HG03039 (cell line): ENCODE measurements at regions not wholly inside any gene's neighbourhood (a gene's known extent, or its start where the extent isn't known, plus 50 kb on each side); places are given as distances from the start of the nearest gene placed in this dataset.

ENCODE experiments used
- ATAC-seq: cut with Tn5 transposase; IDR thresholded peaks from one replicate; pipeline ENCODE4 v1.9.1; 2021; ENCODE audit warnings: mild to moderate bottlenecking, moderate library complexity; ENCODE audit not compliant: unreplicated experiment

DNA sequence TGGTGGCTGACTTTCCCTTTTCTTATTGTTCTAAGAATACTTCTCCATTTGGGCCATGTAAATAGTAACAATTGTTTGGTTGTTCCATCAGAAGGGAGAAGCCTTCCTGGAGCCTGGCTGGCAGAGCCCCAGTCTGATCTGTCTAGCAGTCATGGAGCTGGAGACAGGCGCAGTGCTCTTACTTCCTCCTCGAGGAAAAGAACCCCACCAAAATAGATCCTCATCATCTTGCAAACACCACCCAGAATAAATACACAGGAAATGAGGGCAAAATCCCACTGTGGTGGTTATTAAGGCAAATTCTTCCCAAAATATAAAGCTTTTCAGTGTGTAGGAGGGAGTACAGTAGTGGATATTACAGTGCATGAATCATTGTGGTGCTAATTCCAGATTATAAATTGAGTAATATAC, 195.1 kb upstream of the SGK1 start:
- no peak for ATAC-seq

DNA sequence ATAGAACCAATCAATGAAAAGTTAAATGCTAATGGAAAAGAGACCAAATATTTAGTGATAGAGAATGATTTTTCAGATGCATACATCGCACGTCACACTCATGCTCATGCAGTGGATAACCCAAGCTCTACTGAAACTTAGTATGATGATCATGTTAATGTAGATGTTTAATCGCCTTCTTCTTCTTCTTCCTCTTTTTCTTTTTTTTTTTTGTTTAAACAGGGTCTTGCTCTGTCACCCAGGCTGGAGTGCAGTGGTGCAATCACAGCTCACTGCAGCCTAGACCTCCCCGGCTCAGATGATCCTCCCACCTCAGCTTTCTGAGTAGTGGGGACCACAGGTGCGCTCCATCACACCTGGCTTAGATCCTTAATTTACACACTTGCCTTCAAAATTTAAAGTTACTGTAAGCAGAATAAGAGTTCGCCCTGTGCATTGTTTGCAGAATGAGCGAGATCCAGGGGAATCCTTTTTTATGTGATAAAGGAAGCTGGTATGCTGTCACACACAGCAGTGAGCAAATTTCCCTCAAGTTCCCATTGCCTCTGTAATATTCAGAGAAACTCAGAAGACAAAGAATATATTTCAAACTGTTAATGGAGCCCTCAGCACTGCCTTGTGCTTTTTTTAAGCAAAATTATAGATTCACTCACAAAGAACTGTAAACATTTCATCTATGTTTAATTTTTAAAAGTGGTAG, 194.2 kb upstream of the SGK1 start:
- ATAC-seq = no peak

DNA sequence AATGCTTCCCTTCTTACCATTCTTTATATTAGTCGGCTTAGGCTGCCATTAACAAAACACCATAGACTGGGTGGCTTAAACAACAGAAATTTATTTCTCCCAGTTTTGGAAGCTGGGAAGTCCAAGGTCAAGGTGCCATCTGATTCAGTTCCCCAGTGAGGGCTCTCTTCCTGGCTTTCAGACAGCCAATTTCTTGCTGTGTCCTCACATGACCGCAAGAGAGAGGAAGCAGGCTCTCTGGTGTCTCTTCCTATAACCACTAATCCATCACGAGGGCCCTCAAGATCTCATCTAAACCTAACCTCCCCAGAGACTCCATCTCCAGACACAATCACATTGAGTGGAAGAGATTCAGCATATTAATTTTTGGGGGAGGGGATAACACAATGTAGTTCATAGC, 193.0 kb upstream of the SGK1 start:
- no peak for ATAC-seq

DNA sequence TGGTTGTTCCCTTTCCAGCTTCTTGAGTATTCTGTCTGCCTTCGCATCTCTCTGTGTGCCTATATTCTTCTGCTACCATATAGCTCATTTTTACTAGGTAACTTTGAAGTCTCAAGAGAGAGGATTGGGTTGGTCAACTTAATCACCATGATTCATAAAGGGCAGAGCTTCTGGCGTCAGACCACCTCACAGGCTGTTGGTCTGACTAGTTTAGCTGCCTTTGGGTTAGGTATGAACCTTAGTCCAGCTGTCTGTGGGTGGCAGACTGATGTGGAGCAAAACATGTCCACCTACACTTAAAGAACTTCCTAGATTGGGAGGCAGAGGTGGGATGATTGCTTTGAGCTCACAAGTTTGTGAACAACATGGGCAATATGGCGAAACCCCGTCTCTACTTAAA, 192.2 kb upstream of the SGK1 start:
- ATAC-seq = no peak

DNA sequence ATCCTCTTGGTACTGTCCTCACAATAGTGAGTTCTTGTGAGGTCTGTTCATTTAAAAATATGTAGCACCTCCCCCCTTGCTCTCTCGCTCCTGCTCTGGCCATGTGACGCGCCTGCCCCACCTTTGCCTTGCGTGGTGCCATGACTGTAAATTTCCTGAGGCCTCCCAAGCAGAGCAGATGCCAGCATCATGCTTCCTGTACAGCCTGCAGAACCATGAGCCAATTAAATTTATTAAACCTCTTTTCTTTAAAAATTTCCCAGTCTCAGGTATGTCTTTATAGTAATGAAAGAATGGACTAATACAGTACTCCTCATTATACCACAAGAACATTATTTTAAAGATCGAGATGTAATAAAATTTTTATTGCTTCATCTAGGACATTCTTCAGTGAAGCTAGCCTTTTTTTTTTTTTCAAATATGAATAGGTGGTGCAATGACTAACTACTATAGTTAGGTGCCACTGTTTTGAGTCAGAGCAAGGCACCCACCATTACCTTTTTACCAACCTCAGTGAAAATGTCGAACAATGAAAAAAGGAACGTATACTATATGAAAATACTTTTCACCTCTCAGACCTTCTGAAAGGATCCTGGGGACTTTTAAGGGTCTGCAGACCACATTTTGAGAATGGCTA, 191.1 kb upstream of the SGK1 start:
- no peak for ATAC-seq

DNA sequence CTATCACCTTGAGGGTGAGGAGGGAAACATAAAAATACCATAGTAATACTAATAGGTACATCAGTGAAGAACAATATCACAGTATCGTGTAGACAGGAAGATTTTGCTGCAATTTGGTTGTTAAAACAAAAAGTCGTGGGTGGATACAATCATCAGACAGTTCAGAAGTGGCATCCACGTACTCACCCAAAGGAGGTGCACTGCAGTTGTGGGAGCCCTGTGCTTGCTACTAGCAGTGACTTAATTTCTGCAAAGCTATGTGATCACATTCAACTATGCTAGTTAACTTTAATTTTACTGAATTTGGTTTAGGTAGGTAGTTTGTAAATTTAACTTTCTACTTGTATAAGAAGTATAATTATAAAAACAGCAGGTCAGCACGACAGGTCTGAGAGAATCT, 188.2 kb upstream of the SGK1 start:
- ATAC-seq = no peak

DNA sequence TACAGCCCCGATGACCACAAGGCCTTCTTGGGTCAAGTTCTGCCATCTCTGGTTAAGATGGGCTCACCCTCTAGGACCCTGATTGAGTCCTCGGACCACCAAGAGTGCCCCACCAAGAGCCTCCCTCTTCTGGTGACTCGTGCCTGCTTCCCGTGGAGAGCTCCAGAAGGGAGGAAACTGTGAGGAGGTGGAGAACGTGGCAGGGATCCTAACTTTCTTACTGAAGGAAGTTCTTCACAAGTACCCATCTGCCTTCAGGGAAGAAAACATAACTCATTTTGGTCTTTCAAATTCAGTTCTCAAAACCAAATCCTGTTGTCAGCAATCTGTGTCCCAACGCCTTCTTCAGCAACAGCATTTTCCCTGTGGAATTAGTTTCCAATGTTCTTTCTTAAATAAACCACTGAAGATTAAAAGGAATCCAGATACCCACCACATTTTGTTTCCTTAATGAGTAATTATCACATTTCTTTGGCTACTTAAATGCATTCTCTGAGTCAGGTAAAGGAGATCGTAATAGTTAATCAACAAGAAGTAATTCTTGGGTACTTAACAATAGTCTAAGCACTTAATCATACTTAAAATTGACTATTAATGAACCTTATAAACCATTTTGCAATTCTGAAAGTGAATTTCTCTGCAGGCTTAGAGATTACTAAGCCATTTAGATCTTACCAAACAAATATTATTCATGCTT, 185.8 kb upstream of the SGK1 start:
- no peak for ATAC-seq

DNA sequence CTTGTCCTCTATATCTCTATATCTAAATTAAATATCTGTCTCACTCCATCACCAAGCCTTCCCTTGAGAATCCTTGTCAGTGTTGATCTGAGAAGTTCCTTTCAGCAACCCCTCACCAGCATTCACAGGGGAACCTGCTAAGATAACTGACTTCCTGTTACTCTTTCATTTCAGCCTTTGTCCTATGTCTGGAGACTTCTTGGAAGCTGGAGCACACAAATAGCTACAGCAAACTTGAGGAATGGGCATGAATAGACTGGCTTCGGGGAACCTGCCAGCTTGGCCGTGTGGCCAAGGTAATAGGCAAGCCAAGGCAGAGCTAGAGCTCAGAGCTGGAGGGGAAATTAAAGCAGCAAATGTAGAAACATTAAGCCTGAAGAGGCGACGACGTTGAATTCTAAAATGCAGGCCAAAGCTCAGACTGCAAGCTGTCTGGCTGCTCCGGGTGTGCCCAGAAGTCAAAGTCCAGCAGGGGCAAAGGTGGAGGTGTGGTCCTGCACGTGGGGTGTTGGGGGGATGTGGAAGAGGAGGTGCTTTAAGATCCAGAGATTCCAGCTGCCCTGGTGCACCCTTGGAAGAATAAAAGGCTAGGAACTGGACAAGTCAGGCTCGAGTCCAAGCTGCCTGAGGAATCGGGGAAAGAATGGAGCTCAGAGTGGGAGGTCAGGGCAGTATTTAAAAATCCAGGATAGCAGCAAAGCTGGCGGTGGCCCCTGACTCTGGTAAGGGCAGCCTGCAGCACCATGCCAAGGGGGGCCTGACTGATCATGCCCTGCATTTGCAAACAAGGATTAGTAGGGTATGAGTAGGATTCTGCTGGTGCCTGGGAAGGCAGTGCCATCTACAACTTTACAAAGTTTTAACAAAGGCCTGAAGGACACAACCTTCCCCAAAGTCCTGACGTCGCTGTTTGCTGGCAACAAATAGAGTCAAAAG, 185.0 kb upstream of the SGK1 start:
- ATAC-seq = no peak

DNA sequence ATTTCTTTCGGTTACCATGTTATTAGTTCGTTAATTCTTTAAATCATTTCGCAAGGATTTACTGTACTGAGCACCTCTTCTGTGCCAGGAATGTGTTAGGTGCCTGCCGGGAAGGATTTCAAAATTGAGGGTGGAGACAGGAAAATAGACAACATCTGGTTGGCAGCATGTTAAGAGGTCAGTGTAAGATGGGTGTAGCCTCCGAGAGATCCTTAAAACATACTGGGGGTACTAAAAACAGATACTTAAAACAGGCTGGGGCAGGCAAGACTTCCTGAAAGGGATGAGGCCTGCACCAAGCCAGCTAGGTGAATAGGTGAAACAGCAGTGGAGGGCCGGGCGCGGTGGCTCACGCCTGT, 178.0 kb upstream of the SGK1 start:
- no peak for ATAC-seq

DNA sequence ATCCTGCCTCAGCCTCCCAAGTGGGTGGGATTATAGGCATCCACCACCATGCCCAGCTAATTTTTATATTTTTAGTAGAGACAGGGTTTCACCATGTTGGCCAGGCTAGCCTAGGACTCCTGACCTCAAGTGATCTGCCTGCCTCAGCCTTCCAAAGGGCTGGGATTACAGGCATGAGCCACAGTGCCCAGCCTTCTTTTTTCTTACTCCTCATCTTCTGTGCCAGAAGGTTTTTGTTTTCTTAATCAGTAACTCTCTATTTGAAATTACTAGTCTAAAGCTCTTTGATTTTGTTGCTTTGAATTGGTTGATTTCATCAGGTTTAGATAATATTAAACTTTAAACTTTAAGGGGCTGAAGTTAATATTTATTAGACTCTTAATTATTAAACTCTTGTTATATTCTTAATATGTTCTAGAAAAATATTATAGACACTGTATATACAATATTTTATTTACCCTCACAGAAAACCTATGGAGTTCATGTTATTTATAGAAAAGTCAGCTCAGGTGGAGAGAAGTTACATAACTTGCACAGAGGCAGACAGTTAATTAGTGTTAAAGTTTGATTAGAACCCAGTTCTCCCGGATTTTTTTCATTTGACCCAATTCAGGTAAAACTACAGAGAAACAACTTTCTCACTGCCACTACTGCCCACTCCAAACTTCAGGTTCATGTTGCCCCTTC, 177.4 kb upstream of the SGK1 start:
- no peak for ATAC-seq

DNA sequence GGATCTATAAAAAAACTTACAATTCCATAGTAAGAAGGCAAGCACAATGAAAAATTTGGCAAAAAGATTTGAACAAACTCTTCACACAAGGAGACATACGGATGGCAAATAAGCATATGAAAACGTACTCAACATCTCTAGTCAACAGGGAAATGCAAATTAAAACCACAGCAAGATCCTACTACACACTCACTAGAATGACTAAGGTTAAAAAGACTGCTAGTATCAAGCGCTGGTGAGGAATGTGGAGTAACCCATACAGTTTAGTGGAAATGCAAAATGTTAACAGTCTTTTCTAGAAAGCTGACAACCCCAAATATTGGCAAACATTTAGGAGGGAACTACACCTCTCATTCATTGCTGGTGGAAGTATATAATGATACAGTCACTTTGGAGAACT, 175.9 kb upstream of the SGK1 start:
- ATAC-seq = no peak

DNA sequence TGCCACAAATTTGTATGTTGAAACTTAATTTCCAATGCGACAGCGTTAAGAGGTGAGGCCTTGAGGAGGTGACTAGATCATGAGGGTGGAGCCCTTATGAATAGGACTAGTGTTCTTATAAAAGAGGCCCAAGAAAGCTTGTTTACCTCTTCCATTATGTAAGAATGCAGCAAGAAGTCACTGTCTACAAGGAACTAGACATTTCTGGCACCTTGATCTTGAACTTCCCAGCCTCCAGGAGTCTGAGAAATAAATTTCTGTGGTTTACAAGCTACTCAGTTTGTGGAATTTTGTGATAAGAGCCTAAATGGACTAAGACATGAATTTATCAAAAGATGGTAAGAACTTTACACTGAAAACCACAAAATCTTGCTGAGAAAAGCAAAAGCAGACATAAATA, 173.6 kb upstream of the SGK1 start:
- no peak for ATAC-seq

DNA sequence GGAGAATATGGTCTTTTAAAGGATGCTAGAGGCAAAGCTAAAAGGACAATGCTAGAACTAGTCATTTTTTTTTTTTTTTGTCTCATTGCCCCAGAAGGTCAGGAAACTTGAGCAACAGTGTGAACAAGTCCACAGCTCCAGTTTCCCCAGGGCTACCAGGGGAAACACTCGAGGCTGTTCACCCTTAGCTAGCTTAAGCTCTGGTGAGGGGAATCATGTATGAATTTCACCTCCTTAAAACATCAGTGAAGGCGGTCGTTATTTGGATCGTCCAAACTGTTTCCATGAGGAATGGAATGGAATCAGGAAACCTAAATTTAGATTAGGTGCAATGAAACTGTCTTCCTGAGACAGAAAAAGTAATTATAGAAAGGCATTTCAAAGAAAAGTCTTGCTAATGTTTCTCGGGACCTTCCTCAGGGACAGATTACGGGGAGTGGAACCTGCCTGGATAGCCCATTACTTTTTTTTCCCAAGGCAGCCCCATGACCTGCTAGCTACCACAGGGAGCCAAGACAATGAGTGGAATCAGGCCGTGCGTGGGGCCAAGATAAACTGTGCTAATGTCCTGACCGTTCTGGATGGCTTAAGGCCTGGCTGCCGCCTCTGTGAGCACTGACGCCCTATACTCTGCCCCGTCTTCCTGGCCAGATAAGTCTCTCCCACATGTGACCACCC, 164.8 kb upstream of the SGK1 start:
- no peak for ATAC-seq

DNA sequence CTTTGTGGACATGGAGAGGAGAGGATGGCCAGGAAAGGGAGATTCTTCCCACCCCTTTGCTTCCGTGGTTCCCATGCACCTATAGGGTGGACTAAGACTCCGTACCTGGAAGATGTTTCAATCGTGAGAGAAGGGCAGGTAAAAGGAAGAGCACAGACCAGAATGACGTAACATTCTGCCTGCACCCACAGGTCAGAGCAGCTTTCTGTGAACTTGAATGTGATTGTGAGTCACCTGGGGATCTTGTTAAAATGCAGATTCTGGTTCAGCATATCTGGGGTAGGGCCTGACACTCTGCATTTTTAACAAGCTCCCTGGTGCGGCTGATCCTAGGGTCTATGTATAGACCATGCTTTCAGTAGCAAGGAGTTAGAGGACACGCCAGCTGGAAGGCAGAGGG, 164.1 kb upstream of the SGK1 start:
- ATAC-seq = no peak

DNA sequence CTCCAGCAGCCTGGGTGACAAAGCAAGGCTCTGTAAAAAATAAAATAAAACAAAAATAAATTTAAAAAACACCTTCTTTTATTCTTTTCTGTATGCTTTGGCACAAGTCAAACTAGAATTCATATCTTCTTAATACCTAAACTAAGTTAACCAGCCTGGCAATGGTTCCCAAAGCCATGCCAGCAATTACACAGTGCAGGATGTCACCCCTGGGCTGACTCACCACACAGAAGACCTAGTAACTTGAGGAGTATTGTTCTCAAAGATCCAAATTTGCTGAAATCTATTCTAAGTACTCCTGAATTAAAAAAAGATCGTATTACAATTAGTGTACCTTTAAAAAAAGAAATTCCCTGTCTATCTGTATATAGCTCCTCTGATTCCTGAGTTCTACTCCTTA, 162.7 kb upstream of the SGK1 start:
- ATAC-seq = no peak

DNA sequence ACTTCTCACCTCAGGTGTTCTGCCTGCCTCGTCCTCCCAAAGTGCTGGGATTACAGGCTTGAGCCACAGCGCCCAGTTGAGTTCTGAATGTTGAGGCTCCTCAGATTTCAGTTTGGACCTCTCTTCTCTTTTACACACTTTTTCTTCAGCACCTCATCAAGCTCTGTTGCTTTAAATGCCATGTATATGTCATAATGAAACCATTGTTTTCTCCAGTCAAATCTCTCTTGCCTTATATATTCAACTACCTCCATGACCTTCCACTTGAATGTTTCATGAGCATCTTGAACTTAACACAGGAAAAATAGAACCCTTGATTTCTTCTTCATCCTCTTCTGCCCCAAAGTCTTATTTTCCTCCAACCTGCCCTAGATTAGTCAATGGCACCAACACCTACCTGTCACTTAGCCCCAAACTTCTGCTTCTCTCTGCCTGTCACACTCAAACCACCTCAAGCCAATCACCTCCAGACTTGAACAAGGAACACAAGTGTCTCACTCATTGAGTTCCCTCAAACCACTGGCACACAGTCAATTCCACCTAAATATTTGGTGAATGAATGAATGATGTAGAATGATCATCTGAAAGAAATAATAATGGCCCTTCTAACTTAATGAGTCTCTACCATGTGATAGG, 161.0 kb upstream of the SGK1 start:
- ATAC-seq = no peak

DNA sequence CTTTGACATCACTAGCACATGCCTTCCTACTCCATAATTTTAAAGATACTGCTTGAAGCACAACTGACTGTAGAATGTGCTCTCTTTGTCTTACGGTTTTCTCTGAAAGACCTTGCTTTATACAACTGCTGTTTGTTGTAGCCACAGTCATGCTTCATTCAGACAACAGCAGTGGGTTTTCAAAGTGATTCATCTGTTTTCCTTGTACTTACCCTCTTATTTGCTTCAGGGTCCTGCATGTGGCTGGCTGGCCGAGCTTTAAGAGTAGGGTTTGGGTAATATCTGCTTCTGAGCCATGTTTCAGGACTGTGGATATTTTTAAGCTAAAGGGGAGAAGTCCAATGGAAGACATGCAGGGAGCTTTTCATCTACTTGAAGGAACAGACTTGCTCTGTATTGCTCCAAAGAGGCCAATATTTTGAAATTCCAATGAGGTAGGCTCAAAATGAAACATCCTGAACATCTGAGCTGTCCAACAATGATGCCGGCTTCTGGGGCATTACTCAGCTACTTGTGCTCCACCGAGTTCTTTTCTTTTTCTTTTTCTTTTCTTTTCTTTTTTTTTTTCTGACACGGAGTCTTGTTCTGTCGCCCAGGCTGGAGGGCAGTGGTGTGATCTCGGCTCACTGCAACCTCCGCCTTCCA, 160.2 kb upstream of the SGK1 start:
- ATAC-seq = no peak

DNA sequence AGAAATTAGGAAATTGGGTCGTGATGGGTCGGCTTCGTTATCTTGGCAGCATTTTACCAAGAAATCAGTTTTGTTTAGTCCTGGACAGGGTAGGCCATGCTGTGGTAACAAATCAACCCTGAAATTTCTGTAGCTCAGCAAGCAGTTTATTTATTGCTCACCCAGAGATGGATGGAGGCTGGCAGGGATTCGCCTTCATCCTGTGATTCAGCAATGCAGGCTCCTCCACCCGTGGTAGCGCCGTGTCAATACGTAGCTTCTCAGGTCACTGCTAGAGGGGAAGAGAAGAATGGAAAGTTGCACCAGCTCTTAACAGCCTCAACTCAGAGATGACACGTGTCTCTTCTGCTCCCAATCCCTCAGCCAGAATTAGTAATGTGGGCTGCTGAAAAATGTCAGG, 157.0 kb upstream of the SGK1 start:
- no peak for ATAC-seq

DNA sequence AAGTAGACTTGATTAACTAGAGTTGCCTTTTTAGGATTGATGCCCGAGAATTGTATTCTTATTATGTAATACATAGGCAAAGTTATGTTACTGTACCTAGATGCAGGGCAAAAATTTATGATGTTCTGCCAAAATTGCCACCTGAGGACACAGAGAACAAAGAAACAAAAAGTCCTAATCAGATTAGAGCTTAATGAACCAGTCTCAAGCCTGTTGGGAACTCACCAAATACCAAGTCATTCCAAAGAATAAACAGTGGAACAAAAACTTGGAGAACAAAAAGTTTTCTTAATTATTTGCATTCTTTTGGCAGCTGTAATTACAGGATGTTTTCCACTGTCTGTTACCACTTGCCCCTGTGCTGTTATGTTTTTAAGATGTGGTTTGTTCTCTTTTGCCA, 154.7 kb upstream of the SGK1 start:
- ATAC-seq = no peak
